GM12878 (cell line): ENCODE measurements at regions not wholly inside any gene's neighbourhood (a gene's known extent, or its start where the extent isn't known, plus 50 kb on each side); places are given as distances from the start of the nearest gene placed in this dataset.

ENCODE experiments used
- ATAC-seq: fragments of 200-7000 bp; cut with Tn5 transposase; 3 replicates; pipeline ENCODE4 v1.9.1; 2020; ENCODE audit warnings: mild to moderate bottlenecking, moderate library complexity
- BruUV-seq: library from RNA; stranded (reverse); fragments of 400-500 nt; replicated peaks from 2 replicates; lab custom pipeline; 2021; lab: Mats Ljungman, UMichigan
- CTCF ChIA-PET: fragments of 300-600 bp; sonication (Branson Sonifier 250); formaldehyde crosslinking; extraction: SDS; loops from one replicate; lab custom pipeline; 2021; ENCODE audit warnings: inconsistent platforms; lab: Yijun Ruan, JAX
- POLR2A ChIA-PET: fragments of 350-600 bp; formaldehyde crosslinking; extraction: SDS; loops from one replicate; lab custom pipeline; 2021; ENCODE audit warnings: inconsistent platforms; lab: Charles Lee
- RAD21 ChIA-PET: fragments of 300-600 bp; sonication (Branson Sonifier 250); formaldehyde crosslinking; loops from one replicate; lab custom pipeline; 2023; ENCODE audit warnings: antibody characterized with exemption; ENCODE audit not compliant: unreplicated experiment; lab: Charles Lee
- SMC1A ChIA-PET: fragments of 300-600 bp; sonication (Branson Sonifier 250); formaldehyde crosslinking; loops from one replicate; lab custom pipeline; 2023; ENCODE audit not compliant: unreplicated experiment, uncharacterized antibody; lab: Charles Lee
- DNase-seq: peaks from one replicate; pipeline ENCODE4 v3.0.0-alpha.2; 2011; ENCODE audit warnings: low read depth, low spot score
- FAIRE-seq: peaks from 3 replicates; lab custom pipeline; 2011; peaks lifted over from hg19 to GRCh38; lab: Jason Lieb, UNC
- H2AFZ ChIP-seq: 2 replicates; pipeline ENCODE4 v1.6.0; 2011; ENCODE audit warnings: low read depth, low read length, control low read depth; ENCODE audit not compliant: control insufficient read depth
- H3K27ac ChIP-seq: 2 replicates; pipeline ENCODE4 v1.5.1; 2011; ENCODE audit warnings: control low read depth; ENCODE audit not compliant: control insufficient read depth, insufficient read depth
- H3K27me3 ChIP-seq, 2 experiments: replicated peaks in 1 of 2; 2 replicates each; pipeline versions ENCODE4 v1.6.0 to v1.6.1; 2011; ENCODE audit warnings: low read length in 1 of 2; ENCODE audit not compliant: control insufficient read depth in 2 of 2, insufficient read depth in 2 of 2
- H3K36me3 ChIP-seq, 2 experiments: 2 replicates each; pipeline ENCODE4 v1.5.1; 2011; ENCODE audit warnings: low read length in 1 of 2; ENCODE audit not compliant: control insufficient read depth in 2 of 2, insufficient read depth in 2 of 2
- H3K4me1 ChIP-seq: 2 replicates; pipeline ENCODE4 v1.6.1; 2011; ENCODE audit warnings: mild to moderate bottlenecking, low read length, moderate library complexity, mixed read lengths; ENCODE audit not compliant: control insufficient read depth, insufficient read depth
- H3K4me2 ChIP-seq: 2 replicates; pipeline ENCODE4 v1.6.0; 2011; ENCODE audit warnings: control low read depth; ENCODE audit not compliant: control insufficient read depth, insufficient read depth
- H3K4me3 ChIP-seq: fragments of 200-600 bp; sonication (generic); 2 replicates; pipeline ENCODE4 v1.5.1; 2016
- H3K79me2 ChIP-seq: 2 replicates; pipeline ENCODE4 v1.6.0; 2011; ENCODE audit warnings: low read length; ENCODE audit not compliant: control insufficient read depth, insufficient read depth
- H3K9ac ChIP-seq: 2 replicates; pipeline ENCODE4 v1.8.0; 2011; ENCODE audit warnings: low read length, control low read depth, mixed read lengths; ENCODE audit not compliant: control insufficient read depth, insufficient read depth
- H3K9me3 ChIP-seq: replicated peaks from 3 replicates; pipeline ENCODE4 v1.5.1; 2011; ENCODE audit warnings: mild to moderate bottlenecking, low read length; ENCODE audit not compliant: control insufficient read depth, insufficient read depth
- H4K20me1 ChIP-seq: 2 replicates; pipeline ENCODE4 v1.6.0; 2011; ENCODE audit not compliant: control insufficient read depth, insufficient read depth
- ASH2L ChIP-seq: fragments of 300-600, 200-600 bp; sonication (generic); IDR thresholded peaks from 2 replicates; pipeline ENCODE4 v1.6.1; 2017; ENCODE audit warnings: low read depth, mild to moderate bottlenecking, borderline replicate concordance
- EGR1 ChIP-seq, 2 experiments: IDR thresholded peaks; 1 replicate in 1 of 2; 2 replicates in 1 of 2; pipeline ENCODE4 v1.6.1; 2011 to 2012; ENCODE audit warnings: low read depth in 2 of 2, low read length in 2 of 2, borderline replicate concordance in 1 of 2, mild to moderate bottlenecking in 1 of 2, moderate library complexity in 1 of 2
- FOS ChIP-seq: IDR thresholded peaks from 3 replicates; pipeline ENCODE4 v1.6.1; 2011; ENCODE audit warnings: borderline replicate concordance; ENCODE audit not compliant: insufficient read length; ENCODE audit errors: extremely low read depth
- HDGF ChIP-seq: fragments of 450-650 bp; IDR thresholded peaks from 2 replicates; pipeline ENCODE4 v1.6.1; 2016; ENCODE audit warnings: antibody characterized with exemption
- MLLT1 ChIP-seq: fragments of 450-650 bp; IDR thresholded peaks from 2 replicates; pipeline ENCODE4 v1.6.1; 2016; ENCODE audit warnings: mild to moderate bottlenecking
- NR2C2 ChIP-seq: IDR thresholded peaks from 2 replicates; pipeline ENCODE4 v1.6.1; 2011; ENCODE audit warnings: borderline replicate concordance, low read depth; ENCODE audit not compliant: control insufficient read depth, insufficient read length
- POLR2AphosphoS2 ChIP-seq: IDR thresholded peaks from 2 replicates; pipeline ENCODE4 v1.6.1; 2011; ENCODE audit warnings: low read depth, mild to moderate bottlenecking, low read length, improper control_type of control experiment, moderate library complexity
- TAF1 ChIP-seq: IDR thresholded peaks from 2 replicates; pipeline ENCODE4 v1.6.1; 2011; ENCODE audit warnings: mild to moderate bottlenecking, low read depth, low read length, borderline replicate concordance
- USF1 ChIP-seq: IDR thresholded peaks from 2 replicates; pipeline ENCODE4 v1.6.1; 2011; ENCODE audit warnings: borderline replicate concordance, low read depth, mild to moderate bottlenecking, moderate library complexity, mixed read lengths, low read length; ENCODE audit not compliant: insufficient read depth; ENCODE audit errors: extremely low read length
- ZNF274 ChIP-seq: IDR thresholded peaks from one replicate; pipeline ENCODE4 v1.8.0; 2011; ENCODE audit not compliant: insufficient read length, insufficient read depth
- WGBS: methylation state at CpG from one replicate; pipeline ENCODE4 v1.1.6; 2016; ENCODE audit warnings: low lambda C conversion rate; ENCODE audit not compliant: insufficient replicate concordance, insufficient coverage; ENCODE audit errors: missing lambda C conversion rate; 5-methylcytosine and 5-hydroxymethylcytosine counted together
- in situ Hi-C: fragments of 300-500 bp; cut with MboI; formaldehyde crosslinking; loops from 9 replicates; pipeline ENCODE4 v1.14.3; 2018; ENCODE audit warnings: mixed read lengths
- intact Hi-C: fragments of 100-400 bp; cut with micrococcal nuclease; formaldehyde crosslinking; loops from one replicate; pipeline ENCODE4 v1.14.2; 2022; ENCODE audit not compliant: unreplicated experiment
- TF ChIP-seq, protein P1 (sequence below): fragments of 450-650 bp; formaldehyde crosslinking; IDR thresholded peaks from 2 replicates; pipeline ENCODE4 v1.5.0; 2022; ENCODE audit warnings: mild to moderate bottlenecking, missing genetic modification characterization

GRCh38 chr2:5777131-5777535 is 84.9 kb downstream of the SOX11 start (continued):
- TF ChIP-seq ASH2L (no peak), TAF1 (no peak)

GRCh38 chr2:5781679-5782078 is 89.5 kb downstream of the SOX11 start:
- Histone ChIP-seq H3K4me3 (no peak overlapping the region), H3K36me3 (no peaks in the 10 kb centered on the region), H3K27me3 (no peaks in the 10 kb centered on the region), H3K9me3 (no peaks in the 10 kb centered on the region), H2AFZ (no peak overlapping the region), H3K4me1 (no peaks in the 10 kb centered on the region), H3K79me2 (no peaks in the 10 kb centered on the region), H3K27ac (no peak overlapping the region), H4K20me1 (no peaks in the 10 kb centered on the region), H3K9ac (no peak overlapping the region), H3K4me2 (no peak overlapping the region)
- DNase-seq (no peak), ATAC-seq (no peak)
- BruUV-seq: no TSS peak
- 46% methylated on average over 14 of the region's 14 CpGs for WGBS
- POLR2A ChIA-PET: no interaction called here
- intact Hi-C loops (no loop called here), in situ Hi-C loops (no loop called here)
- CTCF ChIA-PET: no interaction called here
- RAD21 ChIA-PET: no interaction called here
- SMC1A ChIA-PET: no interaction called here
- no peak for TF ChIP-seq NR2C2
- TF ChIP-seq POLR2AphosphoS2: no peak
- TF ChIP-seq FOS: no peak
- TF ChIP-seq EGR1 (IDR thresholded peaks at IDR 0.05; ENCODE audit: borderline replicate concordance in 1 of 2, low read depth in 2 of 2, low read length in 2 of 2): no peak
- TF ChIP-seq HDGF: no peak
- TF ChIP-seq MLLT1: no peak
- TF ChIP-seq, protein P1, sequence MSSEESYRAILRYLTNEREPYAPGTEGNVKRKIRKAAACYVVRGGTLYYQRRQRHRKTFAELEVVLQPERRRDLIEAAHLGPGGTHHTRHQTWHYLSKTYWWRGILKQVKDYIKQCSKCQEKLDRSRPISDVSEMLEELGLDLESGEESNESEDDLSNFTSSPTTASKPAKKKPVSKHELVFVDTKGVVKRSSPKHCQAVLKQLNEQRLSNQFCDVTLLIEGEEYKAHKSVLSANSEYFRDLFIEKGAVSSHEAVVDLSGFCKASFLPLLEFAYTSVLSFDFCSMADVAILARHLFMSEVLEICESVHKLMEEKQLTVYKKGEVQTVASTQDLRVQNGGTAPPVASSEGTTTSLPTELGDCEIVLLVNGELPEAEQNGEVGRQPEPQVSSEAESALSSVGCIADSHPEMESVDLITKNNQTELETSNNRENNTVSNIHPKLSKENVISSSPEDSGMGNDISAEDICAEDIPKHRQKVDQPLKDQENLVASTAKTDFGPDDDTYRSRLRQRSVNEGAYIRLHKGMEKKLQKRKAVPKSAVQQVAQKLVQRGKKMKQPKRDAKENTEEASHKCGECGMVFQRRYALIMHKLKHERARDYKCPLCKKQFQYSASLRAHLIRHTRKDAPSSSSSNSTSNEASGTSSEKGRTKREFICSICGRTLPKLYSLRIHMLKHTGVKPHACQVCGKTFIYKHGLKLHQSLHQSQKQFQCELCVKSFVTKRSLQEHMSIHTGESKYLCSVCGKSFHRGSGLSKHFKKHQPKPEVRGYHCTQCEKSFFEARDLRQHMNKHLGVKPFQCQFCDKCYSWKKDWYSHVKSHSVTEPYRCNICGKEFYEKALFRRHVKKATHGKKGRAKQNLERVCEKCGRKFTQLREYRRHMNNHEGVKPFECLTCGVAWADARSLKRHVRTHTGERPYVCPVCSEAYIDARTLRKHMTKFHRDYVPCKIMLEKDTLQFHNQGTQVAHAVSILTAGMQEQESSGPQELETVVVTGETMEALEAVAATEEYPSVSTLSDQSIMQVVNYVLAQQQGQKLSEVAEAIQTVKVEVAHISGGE (CRISPR knock-in tag): no peak
- no peak for TF ChIP-seq ZNF274
- TF ChIP-seq USF1: no peak
- TF ChIP-seq, all 136 proteins: peak for 0
- FAIRE-seq: no peak
